ENCODE measurements at regions not wholly inside any gene's neighbourhood (a gene's known extent, or its start where the extent isn't known, plus 50 kb on each side); places are given as distances from the start of the nearest gene placed in this dataset.

DNA sequence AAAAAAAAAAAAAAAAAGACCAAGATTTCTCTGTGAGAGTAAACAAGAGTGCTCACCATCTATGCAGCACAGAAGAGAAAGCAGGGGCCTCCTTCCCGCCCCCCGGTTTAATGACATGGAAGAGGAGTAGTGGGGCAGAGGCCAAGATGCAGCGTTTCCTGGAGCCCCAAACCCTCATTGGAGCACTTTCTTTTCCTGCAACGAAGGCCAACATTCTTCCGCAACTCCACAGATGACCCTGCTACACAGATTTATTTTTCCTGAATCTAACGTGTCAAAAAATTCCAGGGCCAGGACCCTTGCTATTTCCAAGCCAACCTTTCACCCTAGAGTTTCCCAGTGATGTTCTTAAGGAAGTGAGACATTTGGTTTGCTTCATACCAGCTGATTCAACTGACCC lies 189.6 kb downstream of the MIB1 start:
- Histone ChIP-seq H4K8ac (ENCODE audit: low read depth in 2 of 2, low read length in 2 of 2) (no peak overlapping the region), H2BK5ac (ENCODE audit: low read depth, low read length, poor library complexity, severe bottlenecking) (no peak overlapping the region), H3K56ac (ENCODE audit: extremely low read depth, insufficient read depth, low read length) (no peak overlapping the region), H4K5ac (ENCODE audit: low read depth, low read length) (no peak overlapping the region), H4K20me1 (ENCODE audit: insufficient read depth, low read length) (no peaks in the 10 kb centered on the region), H2BK120ac (ENCODE audit: low read depth, low read length) (no peak overlapping the region), H3K9me3 (ENCODE audit: control insufficient read depth, insufficient read depth, low read length) (no peaks in the 10 kb centered on the region), H3K36me3 (ENCODE audit: control insufficient read depth, insufficient read depth, low read length) (no peaks in the 10 kb centered on the region), H3K4me1 (ENCODE audit: control insufficient read depth, insufficient read depth, low read length) (no peaks in the 10 kb centered on the region), H2AK5ac (ENCODE audit: low read depth, low read length) (no peak overlapping the region), H3K23ac (ENCODE audit: low read depth, low read length) (no peak overlapping the region), H3K4me2 (ENCODE audit: low read depth, low read length) (no peak overlapping the region), H2AFZ (replicated peaks; ENCODE audit: low read length, poor library complexity) (no peak overlapping the region), H2BK15ac (ENCODE audit: low read depth, low read length) (no peak overlapping the region), H3K9ac (ENCODE audit: low read depth, low read length) (no peak overlapping the region), H3K4me3 (ENCODE audit: insufficient read depth, low read depth, low read length) (no peak overlapping the region), H4K91ac (ENCODE audit: insufficient read depth, low read depth, low read length) (no peak overlapping the region), H3K79me1 (ENCODE audit: low read depth in 1 of 2, low read length in 2 of 2) (no peaks in the 10 kb centered on the region), H3K18ac (ENCODE audit: low read depth, low read length) (no peak overlapping the region), H3K27me3 (ENCODE audit: control insufficient read depth, insufficient read depth, low read length) (peaks cover 35% of the 10 kb centered on the region), H3K9me1 (ENCODE audit: insufficient read depth, low read length) (0 out of 2 replicates have a peak, but pooled peaks cover 5% of the 10 kb centered on the region), H3K27ac (ENCODE audit: insufficient read depth, low read length) (no peak overlapping the region), H3K14ac (replicated peaks; ENCODE audit: low read depth, low read length) (no peak overlapping the region), H2AK9ac (replicated peaks; ENCODE audit: low read depth, low read length, poor library complexity) (no peak overlapping the region), H3K4ac (ENCODE audit: low read depth, low read length) (no peak overlapping the region), H2BK20ac (ENCODE audit: low read depth, low read length) (no peak overlapping the region)
- WGBS, 2 experiments (ENCODE audit: extremely low coverage in 2 of 2, insufficient read length in 1 of 2): no CpG with 5 or more reads among the region's 6 CpGs
- ChIA-PET POLR2A (ENCODE audit: unreplicated experiment) (no interaction called here), CTCF (interaction anchor here (0.7 kb wide), 1 partner anchor 103 kb away, joined by 4 read pairs; no protein-coding TSS in a partner anchor)
- TF ChIP-seq, protein P1, sequence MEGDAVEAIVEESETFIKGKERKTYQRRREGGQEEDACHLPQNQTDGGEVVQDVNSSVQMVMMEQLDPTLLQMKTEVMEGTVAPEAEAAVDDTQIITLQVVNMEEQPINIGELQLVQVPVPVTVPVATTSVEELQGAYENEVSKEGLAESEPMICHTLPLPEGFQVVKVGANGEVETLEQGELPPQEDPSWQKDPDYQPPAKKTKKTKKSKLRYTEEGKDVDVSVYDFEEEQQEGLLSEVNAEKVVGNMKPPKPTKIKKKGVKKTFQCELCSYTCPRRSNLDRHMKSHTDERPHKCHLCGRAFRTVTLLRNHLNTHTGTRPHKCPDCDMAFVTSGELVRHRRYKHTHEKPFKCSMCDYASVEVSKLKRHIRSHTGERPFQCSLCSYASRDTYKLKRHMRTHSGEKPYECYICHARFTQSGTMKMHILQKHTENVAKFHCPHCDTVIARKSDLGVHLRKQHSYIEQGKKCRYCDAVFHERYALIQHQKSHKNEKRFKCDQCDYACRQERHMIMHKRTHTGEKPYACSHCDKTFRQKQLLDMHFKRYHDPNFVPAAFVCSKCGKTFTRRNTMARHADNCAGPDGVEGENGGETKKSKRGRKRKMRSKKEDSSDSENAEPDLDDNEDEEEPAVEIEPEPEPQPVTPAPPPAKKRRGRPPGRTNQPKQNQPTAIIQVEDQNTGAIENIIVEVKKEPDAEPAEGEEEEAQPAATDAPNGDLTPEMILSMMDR (conservative IDR thresholded peaks at IDR 0.05; ENCODE audit: low read depth, low read length): no peak
- TF ChIP-seq NFE2L2 (IDR thresholded peaks at IDR 0.05; ENCODE audit: low read depth, low read length) (no peak), FOS (IDR thresholded peaks at IDR 0.05; ENCODE audit: low read depth, low read length) (no peak), RAD21 (IDR thresholded peaks at IDR 0.05; ENCODE audit: low read length) (no peak), CHD1 (IDR thresholded peaks at IDR 0.05; ENCODE audit: low read depth, low read length) (no peak), CEBPB (IDR thresholded peaks at IDR 0.05; ENCODE audit: low read depth, low read length) (no peak), MAFK (IDR thresholded peaks at IDR 0.05; ENCODE audit: low read depth, low read length) (no peak), RCOR1 (IDR thresholded peaks at IDR 0.05; ENCODE audit: insufficient replicate concordance, low read length) (no peak), POLR2A (IDR thresholded peaks at IDR 0.05; ENCODE audit: low read depth, low read length) (no peak), SMC3 (IDR thresholded peaks at IDR 0.05; ENCODE audit: low read depth, low read length) (no peak), RFX5 (IDR thresholded peaks at IDR 0.05; ENCODE audit: low read depth, low read length) (no peak)
- TF ChIP-seq, protein P2, sequence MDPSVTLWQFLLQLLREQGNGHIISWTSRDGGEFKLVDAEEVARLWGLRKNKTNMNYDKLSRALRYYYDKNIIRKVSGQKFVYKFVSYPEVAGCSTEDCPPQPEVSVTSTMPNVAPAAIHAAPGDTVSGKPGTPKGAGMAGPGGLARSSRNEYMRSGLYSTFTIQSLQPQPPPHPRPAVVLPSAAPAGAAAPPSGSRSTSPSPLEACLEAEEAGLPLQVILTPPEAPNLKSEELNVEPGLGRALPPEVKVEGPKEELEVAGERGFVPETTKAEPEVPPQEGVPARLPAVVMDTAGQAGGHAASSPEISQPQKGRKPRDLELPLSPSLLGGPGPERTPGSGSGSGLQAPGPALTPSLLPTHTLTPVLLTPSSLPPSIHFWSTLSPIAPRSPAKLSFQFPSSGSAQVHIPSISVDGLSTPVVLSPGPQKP (IDR thresholded peaks at IDR 0.05; ENCODE audit: borderline replicate concordance, low read depth, low read length): no peak
- TF ChIP-seq, protein P3, sequence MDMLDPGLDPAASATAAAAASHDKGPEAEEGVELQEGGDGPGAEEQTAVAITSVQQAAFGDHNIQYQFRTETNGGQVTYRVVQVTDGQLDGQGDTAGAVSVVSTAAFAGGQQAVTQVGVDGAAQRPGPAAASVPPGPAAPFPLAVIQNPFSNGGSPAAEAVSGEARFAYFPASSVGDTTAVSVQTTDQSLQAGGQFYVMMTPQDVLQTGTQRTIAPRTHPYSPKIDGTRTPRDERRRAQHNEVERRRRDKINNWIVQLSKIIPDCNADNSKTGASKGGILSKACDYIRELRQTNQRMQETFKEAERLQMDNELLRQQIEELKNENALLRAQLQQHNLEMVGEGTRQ (IDR thresholded peaks at IDR 0.05; ENCODE audit: low read depth, low read length): no peak
- DNase-seq (no peak), ATAC-seq (ENCODE audit: low read depth) (no peak)
- dilution Hi-C loops (cut with HindIII; ENCODE audit: low sequenced_read_pairs, unreplicated experiment) (no loop called here), intact Hi-C loops (cut with micrococcal nuclease) (no loop called here), in situ Hi-C loops (cut with MboI; ENCODE audit: low sequenced_read_pairs) (loop anchor here (25.0 kb wide), 1 partner anchor 718 kb away; no protein-coding TSS in a partner anchor)
- BruUV-seq (replicated peaks): no TSS peak

Data from IMR-90 (cell line).